Transverse colon (tissue), 3 donors: ENCODE measurements at regions not wholly inside any gene's neighbourhood (a gene's known extent, or its start where the extent isn't known, plus 50 kb on each side); places are given as distances from the start of the nearest gene placed in this dataset.

Experiments
- CTCF ChIP-seq, 5 experiments: fragments of 200-600 bp in 3 of 5; fragments of 450-650 bp in 2 of 5; sonication (generic) in 3 of 5; IDR thresholded peaks; 1 replicate in 2 of 5; 2 replicates in 3 of 5; pipeline ENCODE4 v1.5.1; 2016 to 2017; ENCODE audit warnings: antibody characterized with exemption in 5 of 5, inconsistent platforms in 3 of 5, mild to moderate bottlenecking in 2 of 5, moderate library complexity in 1 of 5
- EP300 ChIP-seq: sonication (generic); formaldehyde crosslinking; IDR thresholded peaks from one replicate; pipeline ENCODE4 v1.6.1; 2017; ENCODE audit warnings: antibody characterized with exemption, low read depth
- POLR2A ChIP-seq: fragments of 450-650 bp; IDR thresholded peaks from one replicate; pipeline ENCODE4 v1.6.1; 2016; ENCODE audit warnings: antibody characterized with exemption, mild to moderate bottlenecking, moderate library complexity

- TF ChIP-seq CTCF (IDR thresholded peaks at IDR 0.05) (no peak), POLR2A (no peak), EP300 (no peak)
These were observed 51.6 kb upstream of the NEK7 start for GRCh38 chr1:198105185-198105584.
